Right cardiac atrium (tissue), 5 donors: ENCODE measurements at regions not wholly inside any gene's neighbourhood (a gene's known extent, or its start where the extent isn't known, plus 50 kb on each side); places are given as distances from the start of the nearest gene placed in this dataset.
"Not testable (repeated sequence)": the region's sequence is repeated elsewhere in the genome, so short reads cannot be mapped to it uniquely, and the experiment has no call there.

ENCODE experiments used
- ATAC-seq, 2 donors: fragments of 200-7000 bp; cut with Tn5 transposase; one replicate each; pipeline versions ENCODE4 v1.8.0 to v1.9.1; 2020; ENCODE audit warnings: moderate library complexity in 2 of 2, mild to moderate bottlenecking in 1 of 2
- DNase-seq, 3 donors: peaks; one replicate each; pipeline ENCODE4 v3.0.0-alpha.2; 2020
- H3K27ac ChIP-seq: one replicate; pipeline ENCODE4 v1.5.1; 2013; ENCODE audit warnings: mild to moderate bottlenecking, low read length, control low read depth, moderate library complexity
- H3K27me3 ChIP-seq: one replicate; pipeline ENCODE4 v1.6.1; 2013; ENCODE audit not compliant: control insufficient read depth, insufficient read depth
- H3K4me1 ChIP-seq: one replicate; pipeline ENCODE4 v1.6.1; 2013; ENCODE audit warnings: low read length; ENCODE audit not compliant: control insufficient read depth, insufficient read depth
- H3K4me3 ChIP-seq: one replicate; pipeline ENCODE4 v1.5.1; 2013; ENCODE audit warnings: low read length, control low read depth
- H3K9me3 ChIP-seq: one replicate; pipeline ENCODE4 v1.6.1; 2013; ENCODE audit warnings: low read length; ENCODE audit not compliant: control insufficient read depth
- WGBS: extraction: QIAGEN DNeasy Blood & Tissue Kit; methylation state at CpG from one replicate; pipeline ENCODE4 v1.1.7; 2013; 5-methylcytosine and 5-hydroxymethylcytosine counted together
- intact Hi-C, 4 donors: fragments of 100-400 bp; cut with DNase I; formaldehyde crosslinking; loops; one replicate each; pipeline versions ENCODE4 v1.11.0 to v1.14.0; 2022 to 2023
- donor health status: healthy with polysubstance abuse.
- donor health status: DM: no; HTN: yes; CAD: no.
- donor health status: DM: no; HTN: no; CAD: no.
- donor health status: DM: no; HTN: yes; CAD: no; lungs with severe emphysema.
- donor health status: DM: yes; HTN: yes; CAD: no.

GRCh38 chr6:27178860-27179259 lies 68.6 kb upstream of the PRSS16 start:
- Histone ChIP-seq H3K4me1 (no peaks in the 10 kb centered on the region), H3K27ac (no peak overlapping the region), H3K9me3 (no peaks in the 10 kb centered on the region), H3K4me3 (peak overlapping the region; percentile 88), H3K27me3 (no peaks in the 10 kb centered on the region)
- WGBS, result 49% methylated on average over 15 of the region's 15 CpGs
- intact Hi-C loops, result loop anchor here in 2 of 4 donors (10.0 kb wide), 1 partner anchor 716 kb away; a partner anchor contains a TSS
- DNase-seq (peak in 1 of 3 donors; percentile 52), ATAC-seq (no peak)

GRCh38 chr6:27183060-27183832 lies 64.3 kb upstream of the PRSS16 start:
- Histone ChIP-seq H3K27me3 (no peaks in the 10 kb centered on the region), H3K9me3 (no peaks in the 10 kb centered on the region), H3K27ac (no peak overlapping the region), H3K4me1 (no peaks in the 10 kb centered on the region), H3K4me3 (no peak overlapping the region)
- 62% methylated on average over 9 of the region's 9 CpGs for WGBS
- DNase-seq, result no peak
- intact Hi-C loops, result loop anchor here in 2 of 4 donors (10.0 kb wide), 2 partner anchors 292 to 712 kb away; partner anchors contain the start of gene ZNF184 (in 1 of the 2)
- ATAC-seq, result no peak

- no peak for DNase-seq
- intact Hi-C loops, result loop anchor here in 3 of 4 donors (5.0 to 10.0 kb wide), 3 partner anchors 287 to 707 kb away; partner anchors contain the start of gene ZNF184 (in 1 of the 3)
- no peaks in the 10 kb centered on the region for H3K27me3 ChIP-seq
- no peak for ATAC-seq
- WGBS, result 8% methylated on average over 13 of the region's 13 CpGs
- no peaks in the 10 kb centered on the region for H3K4me1 ChIP-seq
- no peaks in the 10 kb centered on the region for H3K9me3 ChIP-seq
- H3K4me3 ChIP-seq, result peak overlapping the region; percentile 58
- peak overlapping the region; percentile 60 for H3K27ac ChIP-seq
Observed at GRCh38 chr6:27187231-27188060, 60.1 kb upstream of the PRSS16 start.

GRCh38 chr6:27188061-27188884 lies 59.2 kb upstream of the PRSS16 start:
- intact Hi-C loops, result loop anchor here in 3 of 4 donors (5.0 to 10.0 kb wide), 3 partner anchors 287 to 707 kb away; partner anchors contain the start of gene ZNF184 (in 1 of the 3)
- Histone ChIP-seq H3K4me1 (no peaks in the 10 kb centered on the region), H3K27ac (peak overlapping the region; percentile 60), H3K4me3 (peak overlapping the region; percentile 58), H3K27me3 (no peaks in the 10 kb centered on the region), H3K9me3 (no peaks in the 10 kb centered on the region)
- WGBS, result under 1% methylated on average over 33 of the region's 33 CpGs
- DNase-seq, result peak; percentile 48 to 75 (median 72)
- ATAC-seq, result peak; percentile 96 to 97

GRCh38 chr6:27188885-27189418 lies 58.5 kb upstream of the PRSS16 start:
- Histone ChIP-seq H3K27me3 (no peaks in the 10 kb centered on the region), H3K9me3 (no peaks in the 10 kb centered on the region), H3K4me1 (no peaks in the 10 kb centered on the region), H3K27ac (peak overlapping the region; percentile 60), H3K4me3 (peak overlapping the region; percentile 58)
- DNase-seq, result peak; percentile 51 to 77 (median 55)
- intact Hi-C loops, result loop anchor here in 3 of 4 donors (5.0 to 10.0 kb wide), 3 partner anchors 286 to 706 kb away; partner anchors contain the start of gene ZNF184 (in 1 of the 3)
- ATAC-seq, result peak; percentile 93 to 94
- WGBS, result 22% methylated on average over 10 of the region's 10 CpGs

GRCh38 chr6:27190126-27190525 lies 57.4 kb upstream of the PRSS16 start:
- Histone ChIP-seq H3K9me3 (no peaks in the 10 kb centered on the region), H3K4me1 (no peaks in the 10 kb centered on the region), H3K4me3 (no peak overlapping the region), H3K27ac (no peak overlapping the region), H3K27me3 (no peaks in the 10 kb centered on the region)
- intact Hi-C loops, result no loop called here
- no peak for ATAC-seq
- WGBS, result 91% methylated on average over 5 of the region's 5 CpGs
- DNase-seq, result no peak

- intact Hi-C loops, result not testable (repeated sequence)
- 63% methylated on average over 4 of the region's 4 CpGs for WGBS
Observed at GRCh38 chr6:27194453-27194852, 53.0 kb upstream of the PRSS16 start.

GRCh38 chr6:27195547-27195946 lies 52.0 kb upstream of the PRSS16 start:
- DNase-seq, H3K27me3 ChIP-seq, intact Hi-C loops, H3K4me3 ChIP-seq, H3K27ac ChIP-seq, H3K4me1 ChIP-seq, ATAC-seq, H3K9me3 ChIP-seq: not testable (repeated sequence)
- 56% methylated on average over 3 of the region's 3 CpGs for WGBS

More at GRCh38 chr6:27194453-27194852, 53.0 kb upstream of the PRSS16 start:
- not testable (repeated sequence) for H3K27ac ChIP-seq, H3K4me1 ChIP-seq, H3K27me3 ChIP-seq, DNase-seq, H3K9me3 ChIP-seq, H3K4me3 ChIP-seq, ATAC-seq
